Skin of body (tissue), 1 donor: ENCODE measurements at regions not wholly inside any gene's neighbourhood (a gene's known extent, or its start where the extent isn't known, plus 50 kb on each side); places are given as distances from the start of the nearest gene placed in this dataset.
"Not testable (repeated sequence)": the region's sequence is repeated elsewhere in the genome, so short reads cannot be mapped to it uniquely, and the experiment has no call there.

Source experiments
- DNase-seq: peaks from one replicate; lab custom pipeline; 2025; lab: John Stamatoyannopoulos, UW

GRCh38 chr13:37303606-37304005, 198.1 kb upstream of the CSNK1A1L start:
- DNase-seq, result no peak

DNA sequence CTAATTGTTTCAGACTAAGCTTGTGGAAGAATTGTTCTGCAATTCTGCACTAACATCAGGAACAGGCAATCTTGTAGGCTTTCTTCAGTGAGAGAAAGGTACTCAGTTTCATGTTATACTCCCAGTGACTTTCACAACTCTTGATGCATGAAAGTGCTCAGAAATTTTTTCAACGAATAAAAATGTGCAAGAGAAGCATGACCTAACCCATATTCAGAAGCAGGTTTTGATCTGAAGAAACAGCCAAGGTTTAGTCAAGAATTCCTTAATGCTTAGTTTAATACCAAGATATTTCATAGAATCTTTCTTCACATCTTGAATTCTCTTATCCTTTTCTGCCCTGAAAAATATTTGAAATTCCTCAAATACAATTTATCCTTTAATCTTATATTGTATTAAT, 197.2 kb upstream of the CSNK1A1L start:
- DNase-seq, result no peak

- no peak for DNase-seq
Measured at GRCh38 chr13:37295573-37295972, 190.1 kb upstream of the CSNK1A1L start.

GRCh38 chr13:37295071-37295470, 189.6 kb upstream of the CSNK1A1L start:
- peak; percentile 57 for DNase-seq

GRCh38 chr13:37294472-37294871, 189.0 kb upstream of the CSNK1A1L start:
- no peak for DNase-seq

DNA sequence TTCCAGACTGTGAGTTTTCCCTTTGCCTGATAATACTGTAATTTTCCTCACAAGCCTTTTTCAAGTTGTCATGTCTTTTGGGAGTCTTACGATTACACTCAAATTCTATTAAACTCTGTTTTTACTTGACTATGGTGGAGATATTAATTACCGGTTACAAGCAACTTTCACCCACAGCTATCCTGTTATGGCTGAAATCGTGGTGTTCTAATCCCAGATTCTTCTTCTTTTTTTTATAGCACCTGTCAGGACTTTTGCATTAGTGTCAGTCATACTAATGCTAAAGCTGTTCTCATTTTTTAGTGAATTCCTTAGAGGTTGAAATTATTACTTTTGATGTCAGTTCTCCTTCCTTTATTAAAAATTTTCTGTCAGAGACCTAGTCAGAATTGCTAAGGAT, 187.8 kb upstream of the CSNK1A1L start:
- no peak for DNase-seq

DNA sequence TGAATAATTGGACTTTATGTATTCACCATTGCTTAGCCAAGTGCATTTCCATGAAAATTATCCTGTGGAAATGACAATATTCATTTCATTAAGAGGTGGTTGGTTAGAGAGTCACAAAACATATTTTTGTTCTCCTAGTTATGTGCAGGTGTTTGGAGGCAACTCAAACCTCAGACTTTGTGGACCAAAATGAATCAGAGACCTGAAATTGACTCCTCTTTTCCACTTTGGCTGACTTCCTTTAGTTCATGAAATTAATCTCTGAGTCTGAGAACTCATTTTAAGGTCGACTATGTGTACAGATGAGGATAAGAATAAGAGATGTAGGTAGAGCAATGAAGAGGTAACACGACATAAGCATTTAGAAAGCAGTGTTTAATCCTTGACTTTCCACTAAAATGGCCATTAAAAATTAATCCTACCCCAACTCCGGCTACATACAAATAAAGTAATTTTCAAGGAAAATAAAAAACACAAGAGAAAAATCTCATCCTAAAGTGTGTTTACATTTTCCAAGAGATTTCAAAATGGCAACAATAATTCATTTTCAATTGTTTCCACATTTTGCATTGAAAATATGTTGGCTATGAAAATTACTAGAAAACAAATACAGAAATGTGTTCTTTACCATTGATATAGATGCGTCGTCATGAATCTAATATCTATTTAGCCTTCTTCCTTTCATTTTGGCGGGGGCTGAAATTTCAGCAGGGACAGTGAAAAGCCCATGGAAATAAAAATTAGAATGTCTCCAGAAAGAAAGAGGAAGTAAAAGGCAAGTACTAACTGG, 185.4 kb upstream of the CSNK1A1L start:
- no peak for DNase-seq

- DNase-seq, result no peak
Measured at GRCh38 chr13:37289212-37289935, 183.9 kb upstream of the CSNK1A1L start.

DNA sequence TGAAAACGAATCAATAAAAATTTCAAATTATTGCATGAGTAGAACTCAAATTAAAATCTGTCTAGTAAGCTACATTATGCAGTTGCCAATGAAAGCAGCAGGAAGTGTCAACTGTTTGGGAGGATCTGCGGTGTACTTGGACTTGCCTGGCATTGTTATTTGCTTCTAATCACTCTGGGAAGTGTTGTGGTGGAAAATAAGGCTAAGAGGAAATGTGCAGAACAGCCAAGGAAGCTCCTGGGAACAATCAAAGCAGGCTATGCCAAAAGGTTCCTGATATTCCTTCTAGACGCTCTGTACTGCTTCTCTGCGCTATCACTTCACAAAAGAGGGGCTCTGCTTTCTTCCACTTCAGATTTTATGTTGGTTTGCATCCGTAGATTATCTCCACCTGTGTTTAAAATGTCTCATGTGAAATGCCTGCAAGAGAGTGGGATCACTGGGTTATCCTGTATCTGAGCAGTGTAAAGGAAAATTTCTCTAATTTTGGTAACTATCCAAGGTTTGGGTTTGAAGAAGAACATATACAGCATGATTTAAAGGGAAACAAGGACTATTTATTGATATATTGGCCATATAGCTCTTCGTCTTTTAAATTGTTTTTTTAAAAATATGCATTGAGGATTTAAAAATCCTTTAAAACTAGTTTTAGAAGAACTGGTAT, 182.7 kb upstream of the CSNK1A1L start:
- DNase-seq, result peak; percentile 43

DNA sequence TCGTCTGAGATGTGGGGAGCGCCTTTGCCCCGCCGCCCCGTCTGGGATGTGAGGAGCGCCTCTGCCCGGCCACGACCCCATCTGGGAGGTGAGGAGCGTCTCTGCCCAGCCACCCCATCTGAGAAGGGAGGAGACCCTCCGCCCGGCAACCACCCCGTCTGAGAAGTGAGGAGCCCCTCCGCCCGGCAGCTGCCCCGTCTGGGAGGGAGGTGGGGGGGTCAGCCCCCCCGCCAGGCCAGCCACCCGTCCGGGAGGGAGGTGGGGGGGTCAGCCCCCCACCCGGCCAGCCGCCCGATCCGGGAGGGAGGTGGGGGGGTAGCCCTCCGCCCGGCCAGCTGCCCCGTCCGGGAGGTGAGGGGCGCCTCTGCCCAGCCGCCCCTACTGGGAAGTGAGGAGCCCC, 174.8 kb upstream of the CSNK1A1L start:
- DNase-seq, result not testable (repeated sequence)

DNA sequence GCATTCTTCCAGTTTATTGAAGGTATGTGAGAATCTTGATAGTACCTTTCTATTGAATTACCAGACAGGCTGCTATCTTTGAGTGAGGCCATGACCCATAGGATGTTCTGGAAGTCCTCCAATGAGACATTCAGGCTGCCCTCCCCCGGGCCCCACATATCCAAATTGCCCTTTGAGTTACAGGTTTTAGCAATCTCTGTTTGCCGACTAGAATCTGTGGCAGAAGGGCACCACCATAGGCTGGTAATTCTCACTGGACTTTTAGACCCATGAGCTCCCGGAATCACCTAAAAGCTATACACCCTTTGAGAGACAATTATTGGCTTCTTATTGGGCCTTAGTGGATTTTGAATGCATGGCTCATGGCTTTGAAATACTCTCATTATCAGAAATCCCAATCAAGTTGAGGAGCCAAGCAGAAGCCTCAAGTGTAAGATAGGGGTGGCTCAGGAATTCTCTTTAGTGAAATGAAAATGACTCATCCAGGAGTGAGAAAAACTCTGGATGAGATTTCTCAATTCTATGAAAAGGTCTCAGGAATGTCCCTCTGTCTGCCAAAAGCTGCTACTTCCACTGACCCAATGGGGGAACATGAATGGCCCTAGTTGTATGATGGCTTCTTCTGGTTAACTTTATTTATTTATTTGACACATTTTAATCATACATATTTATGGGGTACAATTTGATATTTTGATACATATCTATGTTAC, 172.1 kb upstream of the CSNK1A1L start:
- DNase-seq, result no peak

DNA sequence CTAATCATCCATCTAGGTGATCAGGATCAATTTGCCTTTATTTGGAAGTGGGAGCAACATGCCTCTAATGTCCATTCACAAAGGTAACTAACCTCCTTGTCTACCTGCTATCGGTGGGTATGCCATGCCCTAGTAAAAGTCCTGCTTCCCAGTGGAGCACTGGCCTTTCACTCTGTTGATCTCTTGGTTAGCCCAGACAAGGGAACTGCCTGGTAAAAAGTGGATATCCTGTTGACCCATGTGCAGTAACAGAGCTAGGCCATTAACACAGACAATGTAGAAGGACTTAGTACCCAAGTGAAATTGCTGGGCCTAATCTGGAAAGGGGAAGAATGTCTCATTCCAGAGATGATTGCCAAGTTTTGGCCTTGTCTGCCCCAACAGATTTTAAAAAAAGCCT, 171.5 kb upstream of the CSNK1A1L start:
- no peak for DNase-seq

DNA sequence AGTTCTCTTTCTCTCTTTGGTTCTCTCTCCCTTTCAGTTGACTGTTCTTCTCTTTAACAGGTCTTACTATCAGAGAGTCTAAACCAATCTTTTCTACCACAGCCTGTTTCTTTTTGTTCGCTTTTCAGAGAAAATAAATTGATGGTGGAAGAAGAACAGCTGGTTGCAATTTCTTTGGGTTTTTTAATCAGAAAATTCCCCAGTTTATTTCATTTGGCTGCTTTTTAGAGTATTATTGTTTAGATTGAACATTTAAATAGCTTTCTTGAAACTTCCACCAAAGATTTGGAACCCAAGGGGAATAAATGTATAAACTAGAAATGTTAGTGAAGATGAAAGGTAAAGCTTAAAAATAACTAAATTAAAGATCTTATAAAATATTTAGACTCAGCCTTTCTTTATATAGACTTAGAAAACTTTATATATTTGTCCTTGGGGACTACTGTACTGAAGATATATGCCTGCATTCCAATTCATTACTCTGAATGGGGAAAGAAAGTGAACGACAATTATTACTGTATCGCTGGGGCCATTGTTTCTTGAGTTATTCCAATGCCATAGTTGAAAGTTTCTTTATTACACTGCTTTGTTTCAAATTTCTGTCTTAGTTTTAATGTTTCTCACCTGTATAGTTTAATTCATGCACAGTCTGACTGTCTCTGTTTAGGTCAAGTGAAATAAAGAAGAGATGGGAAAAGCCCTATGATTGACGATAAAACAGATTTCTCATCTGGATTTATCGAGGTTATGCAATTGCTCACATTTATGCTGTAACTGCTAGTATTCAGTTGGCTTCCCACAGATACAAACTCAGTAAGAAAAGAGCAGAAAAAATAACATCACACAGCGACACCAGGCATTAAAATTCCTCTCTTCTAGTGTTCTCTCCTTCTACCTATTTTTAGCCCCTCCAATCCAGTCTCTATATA, 169.4 kb upstream of the CSNK1A1L start:
- peak; percentile 79 for DNase-seq

- peak; percentile 68 for DNase-seq
Measured at GRCh38 chr13:37273836-37274235, 168.4 kb upstream of the CSNK1A1L start.

DNA sequence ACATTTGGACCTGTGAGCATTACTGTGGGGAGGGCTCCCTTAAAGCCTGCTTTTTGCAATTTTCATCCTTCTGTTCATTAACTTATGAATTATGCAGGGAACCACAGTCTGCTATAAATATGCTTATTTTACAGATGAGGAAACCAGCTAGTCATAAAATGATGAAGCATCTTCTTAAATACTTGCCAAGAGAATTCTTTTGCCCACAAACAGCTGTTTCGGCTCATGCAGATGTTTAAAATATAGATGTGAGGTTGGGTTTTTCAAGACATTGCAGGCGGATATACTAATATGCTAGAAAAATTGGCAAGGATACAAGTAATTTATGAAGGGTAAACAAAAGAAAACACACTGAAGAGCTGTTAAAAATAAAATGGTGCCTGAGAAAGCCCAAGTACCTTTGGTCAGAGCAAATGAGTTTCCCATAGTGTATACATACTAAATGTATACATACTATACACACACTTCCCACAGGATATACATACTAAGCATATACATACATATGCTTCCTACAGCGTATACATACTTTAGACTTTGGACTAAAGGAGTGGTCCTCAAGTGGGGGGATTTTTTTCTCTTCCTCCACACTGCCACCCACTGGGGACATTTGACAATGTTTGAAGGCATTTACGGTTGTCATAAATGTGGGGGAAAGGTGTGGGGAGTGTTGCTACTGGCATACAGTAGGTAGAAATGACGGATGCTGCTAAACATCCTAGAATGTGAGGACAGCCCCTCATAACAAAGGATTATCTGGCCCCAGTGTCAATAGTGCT, 164.9 kb upstream of the CSNK1A1L start:
- DNase-seq, result no peak

DNA sequence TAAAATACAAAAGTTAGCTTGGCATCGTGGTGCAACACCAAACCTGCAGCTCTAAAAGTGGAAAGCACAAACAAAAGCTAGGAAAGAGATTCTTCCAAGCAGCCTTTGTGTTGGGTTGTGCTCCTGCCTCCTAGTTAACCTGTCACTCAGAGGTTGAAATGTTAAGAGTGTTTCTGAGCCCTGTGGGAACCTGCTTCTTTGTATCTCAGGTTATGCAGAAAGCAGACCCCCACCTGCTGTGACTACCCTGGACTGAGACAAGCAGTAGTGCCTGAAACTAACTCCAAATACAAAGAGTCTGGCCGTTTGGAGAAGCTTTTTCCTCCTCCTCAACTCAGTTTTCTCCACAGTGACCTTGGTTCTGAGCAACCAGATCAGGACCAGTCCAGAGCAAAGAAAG, 158.4 kb upstream of the CSNK1A1L start:
- no peak for DNase-seq

- DNase-seq, result no peak
Measured at GRCh38 chr13:37257706-37258105, 152.2 kb upstream of the CSNK1A1L start.

GRCh38 chr13:37257051-37257450, 151.6 kb upstream of the CSNK1A1L start:
- no peak for DNase-seq

- no peak for DNase-seq
Measured at GRCh38 chr13:37241786-37242185, 136.3 kb upstream of the CSNK1A1L start.

DNA sequence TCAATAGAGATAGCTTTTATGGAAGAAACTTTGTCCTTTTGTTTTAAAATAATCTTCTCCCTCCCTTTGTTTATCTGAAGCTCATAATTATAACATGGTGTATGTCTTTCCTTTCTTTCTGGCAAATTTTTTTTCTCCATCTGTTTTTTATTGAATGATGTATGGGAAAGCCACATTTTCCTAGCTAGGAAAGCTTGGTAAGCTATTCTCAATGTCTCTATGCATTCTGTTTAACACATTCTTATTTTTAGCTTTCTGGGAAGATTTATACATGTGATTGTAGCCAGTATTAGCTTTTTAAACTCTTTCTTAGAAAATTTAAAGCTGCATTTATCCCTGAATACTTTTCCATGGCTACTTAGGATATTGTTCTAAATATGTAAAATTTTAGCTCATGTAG, 124.9 kb upstream of the CSNK1A1L start:
- DNase-seq, result peak; percentile 84
